C4-2B (cell line): ENCODE measurements at regions not wholly inside any gene's neighbourhood (a gene's known extent, or its start where the extent isn't known, plus 50 kb on each side); places are given as distances from the start of the nearest gene placed in this dataset.

Experiments used
- CTCF ChIP-seq: fragments of 450-650 bp; conservative IDR thresholded peaks from 2 replicates; pipeline ENCODE4 v1.5.1; 2017; ENCODE audit warnings: mild to moderate bottlenecking
- ZFX ChIP-seq: fragments of 450-650 bp; IDR thresholded peaks from 2 replicates; pipeline ENCODE4 v1.6.1; 2017

GRCh38 chr3:164539215-164539614 lies 539.1 kb downstream of the SI start:
- TF ChIP-seq CTCF, result no peak
- TF ChIP-seq ZFX, result no peak
